Liver (tissue), 8 donors: ENCODE measurements at regions not wholly inside any gene's neighbourhood (a gene's known extent, or its start where the extent isn't known, plus 50 kb on each side); places are given as distances from the start of the nearest gene placed in this dataset.

ENCODE experiments used
- DNase-seq: peaks from one replicate; pipeline ENCODE4 v3.0.0-alpha.2; 2017; ENCODE audit warnings: low spot score
- H3K27ac ChIP-seq, 2 donors: one replicate each; pipeline ENCODE4 v1.7.0; 2013; ENCODE audit warnings: inconsistent platforms in 2 of 2, low read length in 2 of 2, control low read depth in 1 of 2, low read depth in 1 of 2, mild to moderate bottlenecking in 1 of 2
- H3K27me3 ChIP-seq, 4 donors: one replicate each; pipeline versions ENCODE4 v1.6.1 to v1.7.0; 2013; ENCODE audit warnings: low read length in 3 of 4, inconsistent platforms in 1 of 4, mild to moderate bottlenecking in 1 of 4, moderate library complexity in 1 of 4; ENCODE audit not compliant: control insufficient read depth in 4 of 4, insufficient read depth in 4 of 4
- H3K36me3 ChIP-seq, 4 donors: one replicate each; pipeline versions ENCODE4 v1.6.1 to v1.7.0; 2013; ENCODE audit warnings: low read length in 3 of 4, mild to moderate bottlenecking in 3 of 4, low read depth in 1 of 4, moderate library complexity in 1 of 4; ENCODE audit not compliant: control insufficient read depth in 4 of 4, insufficient read depth in 3 of 4
- H3K4me1 ChIP-seq, 4 donors: one replicate each; pipeline versions ENCODE4 v1.6.1 to v1.7.0; 2013; ENCODE audit warnings: low read length in 3 of 4, mild to moderate bottlenecking in 3 of 4, moderate library complexity in 1 of 4; ENCODE audit not compliant: control insufficient read depth in 4 of 4, insufficient read depth in 4 of 4
- H3K4me3 ChIP-seq, 3 donors: one replicate each; pipeline versions ENCODE4 v1.6.1 to v1.7.0; 2013; ENCODE audit warnings: low read length in 3 of 3, control low read depth in 1 of 3, low read depth in 1 of 3, mild to moderate bottlenecking in 1 of 3
- H3K9ac ChIP-seq, 2 donors: one replicate each; pipeline ENCODE4 v1.7.0; 2013; ENCODE audit warnings: low read length in 2 of 2, mild to moderate bottlenecking in 2 of 2, moderate library complexity in 2 of 2, control low read depth in 1 of 2, low read depth in 1 of 2
- H3K9me3 ChIP-seq, 4 donors: one replicate each; pipeline versions ENCODE4 v1.6.1 to v1.7.0; 2013; ENCODE audit warnings: low read length in 3 of 4; ENCODE audit not compliant: control insufficient read depth in 4 of 4
- EGR1 ChIP-seq, 2 donors: IDR thresholded peaks; 2 replicates each; pipeline ENCODE4 v1.6.1; 2016 to 2018; ENCODE audit warnings: antibody characterized with exemption in 2 of 2, low read depth in 2 of 2
- FOXA1 ChIP-seq: IDR thresholded peaks from 2 replicates; pipeline ENCODE4 v1.6.1; 2016; ENCODE audit warnings: antibody characterized with exemption
- FOXA2 ChIP-seq: IDR thresholded peaks from 2 replicates; pipeline ENCODE4 v1.6.1; 2016; ENCODE audit warnings: antibody characterized with exemption
- GABPA ChIP-seq, 2 donors: IDR thresholded peaks in 1 of 2; conservative IDR thresholded peaks in 1 of 2; 2 replicates each; pipeline ENCODE4 v1.6.1; 2016; ENCODE audit warnings: antibody characterized with exemption in 2 of 2, mild to moderate bottlenecking in 1 of 2, moderate library complexity in 1 of 2
- HNF4A ChIP-seq, 2 donors: conservative IDR thresholded peaks; 2 replicates each; pipeline ENCODE4 v1.6.1; 2016; ENCODE audit warnings: antibody characterized with exemption in 2 of 2, mild to moderate bottlenecking in 2 of 2
- HNF4G ChIP-seq: IDR thresholded peaks from 2 replicates; pipeline ENCODE4 v1.6.1; 2016; ENCODE audit warnings: antibody characterized with exemption
- JUND ChIP-seq, 2 donors: IDR thresholded peaks; 2 replicates each; pipeline ENCODE4 v1.6.1; 2016; ENCODE audit warnings: antibody characterized with exemption in 2 of 2
- NR2F2 ChIP-seq: IDR thresholded peaks from 2 replicates; pipeline ENCODE4 v1.6.1; 2016; ENCODE audit warnings: antibody characterized with exemption
- RAD21 ChIP-seq, 2 donors: IDR thresholded peaks; 2 replicates each; pipeline ENCODE4 v1.6.1; 2016; ENCODE audit warnings: antibody characterized with exemption in 2 of 2, mild to moderate bottlenecking in 2 of 2
- RXRA ChIP-seq, 2 donors: IDR thresholded peaks; 2 replicates each; pipeline ENCODE4 v1.6.1; 2017 to 2018; ENCODE audit warnings: antibody characterized with exemption in 2 of 2, mild to moderate bottlenecking in 1 of 2
- SP1 ChIP-seq: IDR thresholded peaks from 2 replicates; pipeline ENCODE4 v1.6.1; 2018; ENCODE audit warnings: antibody characterized with exemption, mild to moderate bottlenecking
- TAF1 ChIP-seq: conservative IDR thresholded peaks from 2 replicates; pipeline ENCODE4 v1.6.1; 2016; ENCODE audit warnings: antibody characterized with exemption, mild to moderate bottlenecking
- YY1 ChIP-seq: IDR thresholded peaks from 2 replicates; pipeline ENCODE4 v1.6.1; 2016; ENCODE audit warnings: antibody characterized with exemption, mild to moderate bottlenecking
- WGBS: extraction: QIAGEN DNeasy Blood & Tissue Kit; methylation state at CpG from one replicate; pipeline ENCODE4 v1.1.7; 2013; 5-methylcytosine and 5-hydroxymethylcytosine counted together
- TF ChIP-seq, protein P1 (sequence below): IDR thresholded peaks from 2 replicates; pipeline ENCODE4 v1.6.1; 2016; ENCODE audit warnings: antibody characterized with exemption
- TF ChIP-seq, protein P2 (sequence below): IDR thresholded peaks from 2 replicates; pipeline ENCODE4 v1.6.1; 2016; ENCODE audit warnings: antibody characterized with exemption, mild to moderate bottlenecking
- TF ChIP-seq, protein P3 (sequence below): IDR thresholded peaks from 2 replicates; pipeline ENCODE4 v1.6.1; 2016; ENCODE audit warnings: antibody characterized with exemption
- TF ChIP-seq, protein P4 (sequence below): IDR thresholded peaks from 2 replicates; pipeline ENCODE4 v1.6.1; 2016; ENCODE audit warnings: antibody characterized with exemption
- TF ChIP-seq, protein P5 (sequence below): fragments of 150-350 bp; IDR thresholded peaks from 2 replicates; pipeline ENCODE4 v1.5.1; 2017; ENCODE audit warnings: improper control_type of control experiment, low read depth, low read length; ENCODE audit not compliant: missing input control
- donor health status: healthy.
- donor health status: healthy.
- donor health status: healthy.
- donor health status: healthy.
- donor health status: healthy.

DNA sequence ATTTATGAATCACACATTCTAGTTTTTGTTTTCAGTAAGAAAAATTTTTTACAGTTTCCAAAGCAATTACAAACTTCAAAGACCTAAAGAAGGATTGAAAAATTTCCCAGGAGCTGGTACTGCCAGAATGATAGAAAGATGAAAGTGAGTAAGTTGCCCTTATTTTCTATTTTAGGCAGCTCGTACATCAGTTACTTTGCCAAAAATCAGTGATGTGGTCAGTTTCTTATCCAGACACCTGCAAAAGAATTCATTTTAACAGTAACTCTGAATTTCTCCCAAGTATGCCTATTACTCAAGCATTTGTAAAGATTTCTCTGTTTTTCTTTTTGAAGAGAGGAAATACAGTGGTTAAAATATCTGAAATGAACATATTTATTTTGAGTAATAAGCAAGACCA, 976.3 kb upstream of the RAG2 start:
- Histone ChIP-seq H3K4me1 (no peaks in the 10 kb centered on the region), H3K9me3 (no peaks in the 10 kb centered on the region), H3K9ac (no peak overlapping the region), H3K27ac (no peak overlapping the region), H3K36me3 (no peaks in the 10 kb centered on the region), H3K4me3 (no peak overlapping the region), H3K27me3 (no peaks in the 10 kb centered on the region)
- WGBS, result 67% methylated on average over 1 of the region's 1 CpG
- DNase-seq, result no peak
- TF ChIP-seq RXRA (IDR thresholded peaks at IDR 0.05), result no peak

DNA sequence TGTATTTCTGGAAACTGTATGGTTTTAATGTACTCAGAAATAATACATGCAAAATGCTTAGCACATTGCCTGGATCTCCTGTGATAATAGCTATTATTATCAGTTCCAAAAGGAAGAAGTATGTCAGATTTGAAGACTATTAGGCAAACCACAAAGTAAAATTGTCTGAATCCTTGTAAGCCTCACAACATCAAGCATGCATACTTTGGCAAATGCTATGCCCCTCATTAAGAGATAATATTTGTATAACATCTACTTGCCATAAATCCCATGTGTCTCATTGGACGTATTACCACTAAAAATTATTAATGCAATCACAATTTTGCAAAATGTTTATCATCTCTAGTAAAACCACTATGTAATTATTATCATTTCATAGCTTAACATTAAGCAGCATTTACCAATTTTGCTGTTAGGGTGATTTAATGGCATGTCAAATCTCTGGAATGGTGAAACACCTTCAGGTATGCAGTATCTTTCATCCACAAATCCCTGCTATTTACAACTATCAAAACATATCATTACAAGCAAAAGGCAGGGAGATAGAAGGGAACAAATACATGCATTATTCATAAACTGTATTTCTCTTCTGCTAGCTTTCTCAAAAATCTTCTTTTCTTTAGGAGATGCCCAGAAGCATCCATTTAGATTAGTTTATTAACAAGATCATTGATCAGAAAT, 974.6 kb upstream of the RAG2 start:
- H3K4me1 ChIP-seq, result no peaks in the 10 kb centered on the region
- no peak overlapping the region for H3K9ac ChIP-seq
- H3K36me3 ChIP-seq, result no peaks in the 10 kb centered on the region
- no peaks in the 10 kb centered on the region for H3K9me3 ChIP-seq
- no peak overlapping the region for H3K27ac ChIP-seq
- TF ChIP-seq, protein P1, sequence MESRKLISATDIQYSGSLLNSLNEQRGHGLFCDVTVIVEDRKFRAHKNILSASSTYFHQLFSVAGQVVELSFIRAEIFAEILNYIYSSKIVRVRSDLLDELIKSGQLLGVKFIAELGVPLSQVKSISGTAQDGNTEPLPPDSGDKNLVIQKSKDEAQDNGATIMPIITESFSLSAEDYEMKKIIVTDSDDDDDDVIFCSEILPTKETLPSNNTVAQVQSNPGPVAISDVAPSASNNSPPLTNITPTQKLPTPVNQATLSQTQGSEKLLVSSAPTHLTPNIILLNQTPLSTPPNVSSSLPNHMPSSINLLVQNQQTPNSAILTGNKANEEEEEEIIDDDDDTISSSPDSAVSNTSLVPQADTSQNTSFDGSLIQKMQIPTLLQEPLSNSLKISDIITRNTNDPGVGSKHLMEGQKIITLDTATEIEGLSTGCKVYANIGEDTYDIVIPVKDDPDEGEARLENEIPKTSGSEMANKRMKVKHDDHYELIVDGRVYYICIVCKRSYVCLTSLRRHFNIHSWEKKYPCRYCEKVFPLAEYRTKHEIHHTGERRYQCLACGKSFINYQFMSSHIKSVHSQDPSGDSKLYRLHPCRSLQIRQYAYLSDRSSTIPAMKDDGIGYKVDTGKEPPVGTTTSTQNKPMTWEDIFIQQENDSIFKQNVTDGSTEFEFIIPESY, result no peak
- no peak for TF ChIP-seq EGR1 (IDR thresholded peaks at IDR 0.05; ENCODE audit: low read depth in 2 of 2)
- no peak for TF ChIP-seq FOXA2
- TF ChIP-seq, protein P2, sequence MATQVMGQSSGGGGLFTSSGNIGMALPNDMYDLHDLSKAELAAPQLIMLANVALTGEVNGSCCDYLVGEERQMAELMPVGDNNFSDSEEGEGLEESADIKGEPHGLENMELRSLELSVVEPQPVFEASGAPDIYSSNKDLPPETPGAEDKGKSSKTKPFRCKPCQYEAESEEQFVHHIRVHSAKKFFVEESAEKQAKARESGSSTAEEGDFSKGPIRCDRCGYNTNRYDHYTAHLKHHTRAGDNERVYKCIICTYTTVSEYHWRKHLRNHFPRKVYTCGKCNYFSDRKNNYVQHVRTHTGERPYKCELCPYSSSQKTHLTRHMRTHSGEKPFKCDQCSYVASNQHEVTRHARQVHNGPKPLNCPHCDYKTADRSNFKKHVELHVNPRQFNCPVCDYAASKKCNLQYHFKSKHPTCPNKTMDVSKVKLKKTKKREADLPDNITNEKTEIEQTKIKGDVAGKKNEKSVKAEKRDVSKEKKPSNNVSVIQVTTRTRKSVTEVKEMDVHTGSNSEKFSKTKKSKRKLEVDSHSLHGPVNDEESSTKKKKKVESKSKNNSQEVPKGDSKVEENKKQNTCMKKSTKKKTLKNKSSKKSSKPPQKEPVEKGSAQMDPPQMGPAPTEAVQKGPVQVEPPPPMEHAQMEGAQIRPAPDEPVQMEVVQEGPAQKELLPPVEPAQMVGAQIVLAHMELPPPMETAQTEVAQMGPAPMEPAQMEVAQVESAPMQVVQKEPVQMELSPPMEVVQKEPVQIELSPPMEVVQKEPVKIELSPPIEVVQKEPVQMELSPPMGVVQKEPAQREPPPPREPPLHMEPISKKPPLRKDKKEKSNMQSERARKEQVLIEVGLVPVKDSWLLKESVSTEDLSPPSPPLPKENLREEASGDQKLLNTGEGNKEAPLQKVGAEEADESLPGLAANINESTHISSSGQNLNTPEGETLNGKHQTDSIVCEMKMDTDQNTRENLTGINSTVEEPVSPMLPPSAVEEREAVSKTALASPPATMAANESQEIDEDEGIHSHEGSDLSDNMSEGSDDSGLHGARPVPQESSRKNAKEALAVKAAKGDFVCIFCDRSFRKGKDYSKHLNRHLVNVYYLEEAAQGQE, result no peak
- no peak for TF ChIP-seq GABPA (IDR thresholded peaks at IDR 0.05 in 1 of 2, conservative IDR thresholded peaks at IDR 0.05 in 1 of 2)
- TF ChIP-seq FOXA1, result no peak
- TF ChIP-seq TAF1, result no peak
- no peak for TF ChIP-seq RAD21 (IDR thresholded peaks at IDR 0.05)
- no peak for TF ChIP-seq NR2F2
- no peak for TF ChIP-seq HNF4A (conservative IDR thresholded peaks at IDR 0.05)
- TF ChIP-seq RXRA (IDR thresholded peaks at IDR 0.05), result no peak
- TF ChIP-seq HNF4G, result no peak
- TF ChIP-seq JUND (IDR thresholded peaks at IDR 0.05), result no peak
- TF ChIP-seq, protein P3, sequence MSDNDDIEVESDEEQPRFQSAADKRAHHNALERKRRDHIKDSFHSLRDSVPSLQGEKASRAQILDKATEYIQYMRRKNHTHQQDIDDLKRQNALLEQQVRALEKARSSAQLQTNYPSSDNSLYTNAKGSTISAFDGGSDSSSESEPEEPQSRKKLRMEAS, result no peak
- TF ChIP-seq SP1, result no peak
- TF ChIP-seq, protein P4, sequence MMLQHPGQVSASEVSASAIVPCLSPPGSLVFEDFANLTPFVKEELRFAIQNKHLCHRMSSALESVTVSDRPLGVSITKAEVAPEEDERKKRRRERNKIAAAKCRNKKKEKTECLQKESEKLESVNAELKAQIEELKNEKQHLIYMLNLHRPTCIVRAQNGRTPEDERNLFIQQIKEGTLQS, result no peak
- TF ChIP-seq YY1, result no peak
- TF ChIP-seq, protein P5, sequence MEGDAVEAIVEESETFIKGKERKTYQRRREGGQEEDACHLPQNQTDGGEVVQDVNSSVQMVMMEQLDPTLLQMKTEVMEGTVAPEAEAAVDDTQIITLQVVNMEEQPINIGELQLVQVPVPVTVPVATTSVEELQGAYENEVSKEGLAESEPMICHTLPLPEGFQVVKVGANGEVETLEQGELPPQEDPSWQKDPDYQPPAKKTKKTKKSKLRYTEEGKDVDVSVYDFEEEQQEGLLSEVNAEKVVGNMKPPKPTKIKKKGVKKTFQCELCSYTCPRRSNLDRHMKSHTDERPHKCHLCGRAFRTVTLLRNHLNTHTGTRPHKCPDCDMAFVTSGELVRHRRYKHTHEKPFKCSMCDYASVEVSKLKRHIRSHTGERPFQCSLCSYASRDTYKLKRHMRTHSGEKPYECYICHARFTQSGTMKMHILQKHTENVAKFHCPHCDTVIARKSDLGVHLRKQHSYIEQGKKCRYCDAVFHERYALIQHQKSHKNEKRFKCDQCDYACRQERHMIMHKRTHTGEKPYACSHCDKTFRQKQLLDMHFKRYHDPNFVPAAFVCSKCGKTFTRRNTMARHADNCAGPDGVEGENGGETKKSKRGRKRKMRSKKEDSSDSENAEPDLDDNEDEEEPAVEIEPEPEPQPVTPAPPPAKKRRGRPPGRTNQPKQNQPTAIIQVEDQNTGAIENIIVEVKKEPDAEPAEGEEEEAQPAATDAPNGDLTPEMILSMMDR, result no peak
- H3K27me3 ChIP-seq, result no peaks in the 10 kb centered on the region
- no peak for DNase-seq
- 59% methylated on average over 1 of the region's 1 CpG for WGBS
- H3K4me3 ChIP-seq, result no peak overlapping the region
